NOMO-1 treated with DMSO at 0.1 percent for 48 hours (cell line): ENCODE measurements at regions not wholly inside any gene's neighbourhood (a gene's known extent, or its start where the extent isn't known, plus 50 kb on each side); places are given as distances from the start of the nearest gene placed in this dataset.
"Not testable (repeated sequence)": the region's sequence is repeated elsewhere in the genome, so short reads cannot be mapped to it uniquely, and the experiment has no call there.

ENCODE experiments used
- DNase-seq: peaks from one replicate; lab custom pipeline; 2025; ENCODE audit not compliant: unreplicated experiment; lab: John Stamatoyannopoulos, UW

- DNase-seq: peak; percentile 48
Observed at GRCh38 chr7:113784316-113784715, 134.5 kb downstream of the PPP1R3A start.

DNA sequence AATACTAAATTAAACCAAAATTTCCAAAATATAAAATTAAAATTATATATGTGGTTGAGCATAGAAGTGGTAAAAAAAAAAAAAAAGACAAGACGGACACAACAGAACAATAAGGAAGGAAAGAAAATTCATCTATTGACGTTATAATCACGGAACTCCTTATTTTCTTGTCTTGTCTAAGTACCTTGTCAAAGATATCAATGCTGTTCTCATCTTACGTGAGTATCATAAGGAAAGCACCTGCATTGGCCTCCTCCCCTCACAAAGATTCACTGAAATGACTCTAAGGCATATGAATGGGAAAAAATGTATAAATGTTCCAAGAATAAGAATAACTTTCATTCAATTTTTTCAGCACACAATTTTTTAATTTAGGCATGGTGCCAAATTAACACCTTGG is 135.4 kb downstream of the PPP1R3A start:
- no peak for DNase-seq

DNA sequence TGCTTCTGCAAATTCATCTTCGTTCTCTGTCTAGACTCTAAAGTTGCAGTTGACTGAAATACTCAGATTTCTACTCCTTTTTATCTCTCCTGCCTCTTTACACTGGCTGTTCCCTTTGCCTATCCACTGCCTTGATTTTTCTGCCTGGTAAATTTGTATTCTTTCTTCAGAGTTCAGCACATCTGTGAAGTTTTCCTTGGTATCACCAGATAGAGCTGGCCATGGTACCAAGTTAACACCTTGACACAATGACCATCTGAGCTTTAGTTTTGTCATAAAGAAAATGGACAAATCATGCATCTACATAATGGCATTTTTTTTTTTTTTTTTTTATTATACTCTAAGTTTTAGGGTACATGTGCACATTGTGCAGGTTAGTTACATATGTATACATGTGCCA is 143.0 kb downstream of the PPP1R3A start:
- DNase-seq: no peak

DNA sequence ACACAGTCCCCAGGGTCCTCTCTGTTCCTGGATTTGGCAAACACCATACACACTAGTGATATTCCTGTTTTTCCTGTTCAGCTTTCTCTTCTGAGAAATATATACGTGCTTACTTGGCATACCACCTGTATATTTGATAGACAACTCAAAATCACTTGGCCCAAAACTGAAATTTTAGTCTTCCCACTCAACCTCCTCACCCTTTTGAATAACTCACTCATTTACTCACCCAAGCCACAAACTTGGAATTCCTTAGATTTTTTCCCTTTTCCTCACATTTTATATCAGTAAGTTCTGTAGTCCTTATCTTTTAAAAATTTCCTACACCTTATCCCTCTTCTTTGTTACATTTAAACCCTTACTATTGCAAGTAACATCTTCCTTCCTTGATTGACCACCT is 143.4 kb downstream of the PPP1R3A start:
- DNase-seq: no peak

GRCh38 chr7:113774182-113774807 is 144.5 kb downstream of the PPP1R3A start:
- DNase-seq: peak; percentile 67

GRCh38 chr7:113770146-113770738 is 148.6 kb downstream of the PPP1R3A start:
- no peak for DNase-seq

DNA sequence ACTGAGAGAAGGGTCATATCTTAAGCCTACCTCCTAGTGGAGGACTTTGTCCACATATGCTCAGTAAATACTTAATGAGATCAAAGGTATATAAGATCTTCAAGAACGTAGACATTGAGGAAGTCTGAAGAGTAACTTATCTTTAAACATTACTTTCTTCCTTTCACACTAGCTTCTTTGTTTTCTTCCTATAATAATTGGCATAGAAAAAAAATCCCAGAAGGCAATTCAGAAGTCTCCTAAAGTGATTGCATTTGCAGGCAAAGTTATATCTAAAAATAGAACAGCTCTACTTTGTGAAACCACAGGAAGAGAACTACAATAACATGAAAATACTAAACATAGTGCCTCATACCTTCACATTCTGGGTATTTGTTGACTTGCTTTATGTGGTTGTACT is 150.4 kb downstream of the PPP1R3A start:
- no peak for DNase-seq

GRCh38 chr7:113764401-113765035 is 154.3 kb downstream of the PPP1R3A start:
- DNase-seq: no peak

DNA sequence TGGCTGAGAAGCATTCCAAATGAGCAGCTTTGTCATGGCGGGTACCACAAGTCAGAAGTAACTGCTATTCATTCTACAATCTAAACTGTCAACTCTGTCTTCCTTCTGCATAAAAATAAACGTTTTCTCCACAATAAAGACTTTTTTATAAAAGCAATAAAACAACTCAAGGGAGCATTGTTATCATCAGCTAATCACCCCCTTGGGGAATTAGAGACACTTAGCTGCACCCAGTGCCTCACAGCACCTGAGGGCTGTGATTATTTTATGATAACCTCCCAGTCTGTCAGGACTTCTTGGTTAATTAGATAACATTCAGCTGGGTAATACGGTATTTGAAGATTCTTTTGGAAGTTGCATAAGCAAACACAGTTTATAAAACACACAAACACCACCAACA is 155.6 kb downstream of the PPP1R3A start:
- DNase-seq: no peak

DNA sequence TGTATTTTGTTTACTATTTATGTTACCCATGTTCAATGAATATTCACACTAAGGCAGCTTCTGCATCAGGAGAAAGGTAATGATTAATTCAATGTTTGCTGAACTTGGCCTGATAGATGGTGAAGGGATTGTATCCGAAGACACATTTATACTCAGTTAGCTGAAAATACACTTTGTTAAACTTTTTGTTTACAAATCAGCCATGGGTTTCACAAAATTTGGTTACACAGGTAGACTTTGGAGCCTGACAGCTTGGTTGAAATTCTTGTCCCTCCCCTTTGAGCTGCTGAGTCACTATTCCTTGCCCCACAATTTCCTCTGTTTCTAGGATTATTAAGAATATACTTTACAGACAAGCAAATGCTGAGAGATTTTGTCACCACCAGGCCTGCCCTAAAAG is 162.6 kb downstream of the PPP1R3A start:
- DNase-seq: no peak

GRCh38 chr7:113752689-113753088 is 166.1 kb downstream of the PPP1R3A start:
- no peak for DNase-seq

DNA sequence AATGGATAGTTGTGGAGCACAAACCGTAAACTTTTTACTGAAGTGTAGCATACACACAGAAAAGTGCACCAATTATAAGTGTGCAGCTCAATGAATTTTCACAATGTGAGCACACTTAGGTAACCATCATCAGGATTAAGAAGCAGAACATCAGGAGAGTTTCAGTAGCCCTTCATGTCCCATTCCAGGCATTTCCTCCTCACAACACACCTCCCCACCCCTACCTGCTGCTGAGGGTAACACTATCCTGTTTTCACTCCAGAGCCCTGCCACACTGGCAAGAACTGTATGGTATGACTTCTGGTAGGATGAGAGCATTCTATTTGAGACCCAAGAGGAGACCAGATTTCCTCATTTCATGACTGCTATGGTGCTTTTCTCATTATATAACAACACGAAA is 166.5 kb downstream of the PPP1R3A start:
- DNase-seq: no peak

DNA sequence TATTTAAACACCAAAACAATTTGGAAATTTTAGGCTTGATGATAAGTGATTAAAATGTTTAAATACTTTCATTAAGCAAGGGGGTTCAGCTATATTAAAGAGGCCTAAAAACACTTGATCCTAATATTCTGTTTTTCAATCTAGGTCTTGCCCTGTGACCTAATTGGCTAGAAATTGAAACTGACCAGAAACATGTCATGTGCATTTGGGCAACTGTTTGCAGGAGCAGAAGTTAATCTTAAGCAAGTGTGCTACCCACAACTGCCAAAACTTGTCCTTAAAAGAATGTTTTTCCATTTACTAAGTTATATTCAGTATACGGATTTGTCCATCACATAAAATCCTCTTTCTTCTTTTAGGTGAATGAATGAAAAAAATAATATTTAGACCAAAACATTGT is 167.3 kb downstream of the PPP1R3A start:
- DNase-seq: no peak

DNA sequence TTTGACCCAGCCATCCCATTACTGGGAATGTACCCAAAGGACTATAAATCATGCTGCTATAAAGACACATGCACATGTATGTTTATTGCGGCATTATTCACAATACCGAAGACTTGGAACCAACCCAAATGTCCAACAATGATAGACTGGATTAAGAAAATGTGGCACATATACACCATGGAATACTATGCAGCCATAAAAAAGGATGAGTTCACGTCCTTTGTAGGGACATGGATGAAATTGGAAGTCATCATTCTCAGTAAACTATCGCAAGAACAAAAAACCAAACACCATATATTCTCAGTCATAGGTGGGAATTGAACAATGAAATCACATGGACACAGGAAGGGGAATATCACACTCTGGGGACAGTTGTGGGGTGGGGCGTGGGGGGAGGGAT is 170.4 kb downstream of the PPP1R3A start:
- DNase-seq: not testable (repeated sequence)

DNA sequence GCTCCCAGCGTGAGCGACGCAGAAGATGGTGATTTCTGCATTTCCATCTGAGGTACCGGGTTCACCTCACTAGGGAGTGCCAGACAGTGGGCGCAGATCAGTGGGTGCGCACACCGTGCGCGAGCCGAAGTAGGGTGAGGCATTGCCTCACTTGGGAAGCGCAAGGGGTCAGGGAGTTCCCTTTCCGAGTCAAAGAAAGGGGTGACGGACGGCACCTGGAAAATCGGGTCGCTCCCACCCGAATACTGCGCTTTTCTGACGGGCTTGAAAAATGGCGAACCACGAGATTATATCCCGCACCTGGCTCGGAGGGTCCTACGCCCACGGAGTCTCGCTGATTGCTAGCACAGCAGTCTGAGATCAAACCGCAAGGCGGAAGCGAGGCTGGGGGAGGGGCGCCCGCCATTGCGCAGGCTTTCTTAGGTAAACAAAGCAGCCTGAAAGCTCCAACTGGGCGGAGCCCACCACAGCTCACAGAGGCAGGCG is 175.8 kb downstream of the PPP1R3A start:
- DNase-seq: not testable (repeated sequence)

GRCh38 chr7:113742377-113742776 is 176.4 kb downstream of the PPP1R3A start:
- DNase-seq: no peak

GRCh38 chr7:113731571-113731970 is 187.2 kb downstream of the PPP1R3A start:
- no peak for DNase-seq

DNA sequence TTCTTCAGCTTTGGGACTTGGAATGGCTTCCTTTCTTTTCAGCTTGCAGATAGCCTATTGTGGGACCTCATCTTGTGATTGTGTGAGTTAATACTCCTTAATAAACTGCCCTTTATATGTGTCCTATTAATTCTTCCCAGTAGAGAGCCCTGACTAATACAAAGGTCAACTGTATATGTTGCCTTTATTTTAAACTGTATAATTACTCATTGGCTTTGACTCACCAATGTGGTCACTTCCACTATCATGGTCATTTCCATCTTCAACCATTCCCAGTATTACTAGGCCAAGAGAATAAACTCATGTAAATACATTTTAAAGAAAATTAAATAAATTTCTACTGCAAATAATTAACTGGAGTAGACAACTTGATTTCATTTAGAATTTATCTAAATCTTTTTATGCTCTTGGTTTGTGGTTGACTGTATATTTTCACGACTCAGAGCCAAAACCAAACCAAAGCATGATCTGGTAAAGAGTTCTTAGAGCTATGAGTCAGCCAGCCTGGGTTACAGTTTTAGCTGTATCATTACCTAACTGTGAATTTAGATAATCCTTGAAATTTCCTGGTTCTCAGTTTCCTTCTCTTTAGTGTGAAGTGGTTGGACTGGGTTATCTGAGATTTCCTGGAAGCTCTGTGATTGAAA is 188.4 kb downstream of the PPP1R3A start:
- no peak for DNase-seq

- no peak for DNase-seq
Observed at GRCh38 chr7:113727486-113727885, 191.3 kb downstream of the PPP1R3A start.

- DNase-seq: no peak
Observed at GRCh38 chr7:113722006-113722405, 196.8 kb downstream of the PPP1R3A start.

GRCh38 chr7:113717739-113718138 is 201.1 kb downstream of the PPP1R3A start:
- DNase-seq: no peak
